ENCODE measurements at regions not wholly inside any gene's neighbourhood (a gene's known extent, or its start where the extent isn't known, plus 50 kb on each side); places are given as distances from the start of the nearest gene placed in this dataset.

GRCh38 chr15:46855388-46855787 is 861.9 kb upstream of the SEMA6D start:
- DNase-seq (ENCODE audit: low read depth) = no peak

DNA sequence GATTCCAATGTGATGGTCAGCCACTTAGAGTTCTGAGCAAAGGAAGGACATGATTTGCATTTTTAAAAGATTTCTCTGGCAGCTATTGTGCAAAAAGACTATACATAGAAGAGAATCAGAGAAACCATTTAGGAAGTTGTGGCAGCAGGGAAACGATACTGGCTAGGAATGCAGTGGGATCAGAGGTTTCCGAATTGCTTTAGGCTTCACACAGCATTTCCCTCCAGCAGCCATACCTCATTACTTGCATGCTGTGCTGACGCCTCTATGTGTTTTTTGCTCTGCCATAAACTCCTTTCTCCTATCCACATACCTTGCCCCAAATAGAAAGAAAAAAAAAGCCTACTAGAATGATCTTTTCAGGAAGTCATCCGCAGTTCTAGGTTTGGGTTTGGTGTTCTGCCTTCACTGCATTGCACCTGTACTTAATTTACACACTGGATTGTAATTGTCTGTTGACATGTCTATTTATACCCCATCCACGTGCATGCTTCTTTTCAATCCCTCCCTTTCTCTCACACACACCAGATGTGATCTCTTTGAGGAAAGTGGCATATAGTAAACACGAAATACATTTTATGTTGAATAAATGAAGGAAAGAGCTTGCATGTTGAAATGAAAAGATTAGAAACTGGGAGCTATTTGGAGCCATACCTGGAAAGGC is 860.3 kb upstream of the SEMA6D start:
- no peak for DNase-seq (ENCODE audit: low read depth)

- DNase-seq (ENCODE audit: low read depth) = no peak
Observed at GRCh38 chr15:46858150-46858549, 859.2 kb upstream of the SEMA6D start.

- DNase-seq (ENCODE audit: low read depth) = no peak
Observed at GRCh38 chr15:46861796-46862195, 855.5 kb upstream of the SEMA6D start.

DNA sequence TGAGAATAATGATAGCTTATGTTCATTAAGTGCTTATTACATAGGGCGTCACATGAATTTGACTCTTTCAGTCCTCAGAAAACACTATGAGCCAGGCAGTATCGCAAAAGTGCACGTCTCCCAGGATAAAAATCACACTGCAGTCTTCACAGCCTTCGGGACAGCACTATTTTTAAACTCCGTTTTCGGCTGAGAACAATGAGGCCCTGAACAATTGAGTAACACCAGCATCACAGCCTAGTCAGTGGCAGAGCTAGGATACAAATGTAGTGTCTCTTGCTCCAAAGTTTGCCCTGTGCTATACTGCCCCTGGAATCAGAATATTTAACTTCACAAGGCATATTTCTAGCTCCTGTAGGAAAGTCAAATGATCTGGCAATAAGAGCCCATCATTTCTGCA is 852.1 kb upstream of the SEMA6D start:
- no peak for DNase-seq (ENCODE audit: low read depth)

DNA sequence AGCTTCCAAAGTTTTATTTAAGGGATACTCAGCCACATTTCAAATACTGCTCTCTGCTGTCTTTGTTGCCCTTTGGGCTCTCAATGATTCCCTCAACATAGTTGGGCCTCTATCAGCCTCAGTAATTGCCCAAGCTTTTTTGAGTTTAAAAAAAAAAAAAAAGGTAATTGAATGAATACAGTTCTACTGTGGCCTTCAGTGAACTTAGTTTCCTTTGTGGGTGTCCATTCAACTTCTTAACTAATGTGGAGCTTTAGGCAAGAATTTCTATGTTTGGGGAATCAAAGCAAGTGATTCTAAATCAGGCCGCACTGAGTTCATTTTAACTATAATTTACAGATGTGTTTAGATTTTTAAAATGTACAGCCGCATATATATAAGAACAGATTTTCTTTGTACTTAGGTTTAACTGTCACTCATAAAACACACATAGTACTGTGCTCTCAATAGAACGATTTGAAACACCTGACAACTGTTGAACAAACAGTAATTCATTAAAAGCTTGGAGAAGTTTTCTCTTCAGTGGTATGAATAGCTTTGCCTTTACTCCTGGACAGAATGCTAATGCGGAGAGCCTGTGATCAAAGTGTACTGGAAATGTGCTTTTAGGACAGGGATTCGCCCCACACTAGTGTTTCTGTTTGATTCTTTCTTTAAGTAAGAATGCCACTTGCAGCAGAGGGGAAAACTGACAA is 844.9 kb upstream of the SEMA6D start:
- no peak for DNase-seq (ENCODE audit: low read depth)

- DNase-seq (ENCODE audit: low read depth) = no peak
Observed at GRCh38 chr15:46872981-46873330, 844.3 kb upstream of the SEMA6D start.

DNA sequence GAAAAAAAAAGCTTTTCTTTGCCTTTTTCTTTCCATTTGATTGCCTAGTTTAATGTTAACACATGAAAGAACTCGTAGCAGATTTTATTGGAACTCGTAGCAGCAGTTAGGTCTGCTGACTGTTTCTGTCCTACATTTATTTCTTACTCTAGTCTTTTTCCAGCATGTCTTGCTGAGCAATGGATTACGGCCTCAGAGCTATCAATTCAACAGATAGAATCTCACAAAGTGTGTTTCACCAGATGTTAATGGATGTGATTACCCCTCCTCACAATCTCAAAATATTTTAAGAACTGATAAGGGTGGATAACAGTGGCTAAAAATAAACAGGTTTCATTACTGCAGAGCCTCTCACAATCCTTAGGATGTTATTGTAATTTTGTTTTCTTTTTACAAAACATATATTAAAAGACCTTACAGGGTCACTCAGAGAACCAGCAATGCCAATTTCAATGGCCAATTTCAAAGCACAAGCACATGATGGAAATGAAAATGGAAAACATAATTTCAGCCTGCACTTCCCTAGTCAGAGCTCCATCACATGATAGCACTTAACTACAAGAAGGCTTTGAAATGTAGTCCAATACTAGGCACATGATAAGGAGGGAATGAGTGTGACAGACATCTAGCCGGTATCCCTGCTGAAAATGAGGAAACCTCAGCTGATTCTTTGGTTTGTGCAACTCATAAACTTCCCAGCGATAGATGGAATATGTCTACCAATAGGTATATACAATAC is 838.1 kb upstream of the SEMA6D start:
- no peak for DNase-seq (ENCODE audit: low read depth)

GRCh38 chr15:46880791-46881190 is 836.5 kb upstream of the SEMA6D start:
- DNase-seq (ENCODE audit: low read depth) = no peak

- peak; percentile 13 for DNase-seq (ENCODE audit: low read depth)
Observed at GRCh38 chr15:46892621-46893160, 824.6 kb upstream of the SEMA6D start.

GRCh38 chr15:46894644-46895043 is 822.7 kb upstream of the SEMA6D start:
- DNase-seq (ENCODE audit: low read depth) = no peak

- no peak for DNase-seq (ENCODE audit: low read depth)
Observed at GRCh38 chr15:46897266-46897665, 820.0 kb upstream of the SEMA6D start.

- no peak for DNase-seq (ENCODE audit: low read depth)
Observed at GRCh38 chr15:46901001-46901400, 816.3 kb upstream of the SEMA6D start.

GRCh38 chr15:46917721-46918252 is 799.5 kb upstream of the SEMA6D start:
- no peak for DNase-seq (ENCODE audit: low read depth)

DNA sequence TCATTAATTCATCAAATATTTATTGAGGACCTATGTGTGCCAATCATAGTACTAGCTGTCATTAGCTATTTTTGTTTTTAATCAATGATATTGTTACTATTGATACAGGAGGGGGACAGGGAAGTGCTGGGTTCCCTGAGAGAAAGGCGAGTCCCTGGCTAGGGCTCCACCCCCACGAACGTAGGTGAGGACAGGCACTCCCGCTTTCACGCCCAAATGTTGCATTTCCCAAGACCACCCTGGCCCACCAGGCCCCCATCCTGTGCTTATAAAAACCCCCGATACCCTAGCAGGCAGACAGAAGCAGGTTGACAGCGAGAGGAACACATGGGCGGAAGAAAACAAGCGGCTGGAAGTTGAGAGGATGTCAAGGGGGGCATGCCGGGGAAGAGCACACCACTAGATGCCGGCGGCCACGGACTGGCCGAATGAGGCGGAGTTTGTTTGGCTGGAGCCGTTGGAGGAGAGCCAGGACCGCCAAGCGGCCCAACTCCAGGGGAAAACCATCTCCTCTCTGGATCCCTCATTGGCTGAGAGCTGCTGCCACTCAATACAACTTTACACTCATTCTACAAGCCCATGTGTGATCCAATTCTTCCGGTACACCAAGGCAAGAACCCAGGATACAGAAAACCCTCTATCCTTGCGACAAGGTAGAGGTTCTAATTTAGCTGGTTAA is 798.7 kb upstream of the SEMA6D start:
- no peak for DNase-seq (ENCODE audit: low read depth)

DNA sequence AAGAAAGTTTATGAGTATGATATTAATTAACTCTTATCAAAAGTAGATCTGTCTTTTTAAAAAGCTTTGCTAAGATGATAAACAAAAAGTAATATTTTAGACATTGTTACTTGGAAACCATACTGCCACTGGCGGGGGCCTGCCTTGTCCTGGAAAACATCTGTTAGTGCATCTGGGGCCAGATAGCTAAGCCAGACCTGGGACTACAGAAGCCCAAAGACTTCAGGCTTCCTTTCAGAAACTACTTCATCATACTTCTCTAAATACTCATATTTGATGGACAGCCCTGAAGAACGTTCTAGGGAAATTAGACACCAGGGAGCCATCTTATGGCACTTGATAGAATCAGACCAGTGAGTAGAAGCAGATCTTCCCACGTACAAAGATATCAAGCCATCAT is 795.4 kb upstream of the SEMA6D start:
- DNase-seq (ENCODE audit: low read depth) = no peak

GRCh38 chr15:46930426-46930825 is 786.9 kb upstream of the SEMA6D start:
- no peak for DNase-seq (ENCODE audit: low read depth)

GRCh38 chr15:46933332-46933731 is 784.0 kb upstream of the SEMA6D start:
- DNase-seq (ENCODE audit: low read depth) = no peak

DNA sequence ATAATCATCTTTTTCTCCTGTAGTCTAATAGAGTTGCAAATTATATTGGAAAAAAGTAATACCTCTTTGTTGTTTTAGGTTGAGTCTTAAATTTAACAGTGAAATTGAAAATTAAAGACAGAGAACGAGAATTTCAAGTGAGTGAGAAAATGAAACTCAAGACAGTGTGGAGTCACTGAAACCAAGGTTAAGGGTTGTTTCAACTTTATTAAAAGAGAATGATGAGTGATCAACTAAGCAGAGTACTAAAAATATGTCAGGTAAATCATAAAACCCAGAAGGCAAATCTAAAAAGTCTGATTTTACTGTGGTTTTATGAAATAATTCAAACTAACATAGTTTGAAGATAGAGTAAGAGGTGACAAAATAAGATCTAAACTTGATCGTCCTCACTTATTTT is 782.5 kb upstream of the SEMA6D start:
- no peak for DNase-seq (ENCODE audit: low read depth)

DNA sequence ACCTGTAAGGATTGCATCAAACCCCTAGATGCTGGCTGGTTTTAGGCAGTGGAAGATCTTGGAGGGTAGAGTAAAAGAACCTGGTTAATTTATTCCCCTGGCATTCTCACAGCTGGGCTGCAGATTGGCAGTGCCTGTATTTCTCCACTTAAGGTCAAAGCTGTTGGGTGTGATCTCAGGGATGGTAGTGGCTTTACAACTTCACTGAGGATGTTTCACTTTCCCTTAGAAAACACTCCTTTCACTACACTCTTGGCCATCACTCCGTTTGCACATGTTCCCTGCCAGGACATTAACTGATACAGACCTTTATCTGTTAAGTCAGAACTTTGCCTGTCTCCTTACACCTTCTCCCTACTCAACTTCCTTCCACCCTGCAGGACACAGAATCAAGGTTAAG is 779.1 kb upstream of the SEMA6D start:
- no peak for DNase-seq (ENCODE audit: low read depth)

GRCh38 chr15:46941241-46941640 is 776.1 kb upstream of the SEMA6D start:
- DNase-seq (ENCODE audit: low read depth) = no peak

DNA sequence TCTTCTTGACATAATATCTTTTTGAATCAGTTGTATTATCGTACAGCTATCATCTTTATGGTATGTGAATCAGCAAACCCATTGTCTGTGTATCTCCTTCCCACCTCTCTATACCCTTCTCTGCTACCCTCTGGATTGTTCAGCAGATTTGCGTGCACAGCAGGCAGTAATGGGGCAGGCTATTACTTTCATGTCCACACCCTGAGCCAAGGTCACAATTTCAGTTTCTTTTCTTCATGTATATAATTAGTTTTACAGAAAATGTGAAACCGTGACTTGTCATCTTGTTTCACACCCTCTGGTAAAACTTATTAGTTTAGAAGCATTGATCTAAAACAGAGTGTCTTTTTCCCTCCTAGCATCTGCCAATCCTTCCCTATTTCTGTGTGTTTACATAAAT is 770.4 kb upstream of the SEMA6D start:
- DNase-seq (ENCODE audit: low read depth) = no peak

Data from renal cortical epithelial cell (primary cell).